ENCODE measurements at regions not wholly inside any gene's neighbourhood (a gene's known extent, or its start where the extent isn't known, plus 50 kb on each side); places are given as distances from the start of the nearest gene placed in this dataset.

DNA sequence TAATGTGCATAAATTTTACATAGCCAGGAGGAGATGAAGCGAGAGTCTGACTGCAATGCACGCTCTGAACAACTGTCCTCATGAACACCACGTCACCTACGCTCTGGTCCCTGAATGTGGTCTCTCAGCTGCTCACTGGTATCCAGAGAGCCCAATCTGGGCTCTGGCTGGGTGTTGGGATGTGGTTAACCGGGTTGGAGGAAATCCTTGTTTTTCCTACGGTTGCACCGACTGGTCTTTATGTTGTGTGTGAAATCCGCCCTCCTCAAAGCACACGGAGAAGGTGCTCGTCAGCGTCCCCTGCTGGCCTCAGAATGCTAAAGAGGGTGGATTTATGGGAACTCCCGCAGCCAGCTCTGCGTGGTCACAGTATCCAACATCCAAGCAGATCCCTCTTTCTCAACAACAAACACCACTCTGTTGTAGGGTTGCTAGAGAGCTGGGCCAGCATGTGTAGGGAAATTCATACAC lies 51.8 kb upstream of the FAM89A start:
- TF ChIP-seq, protein P1, sequence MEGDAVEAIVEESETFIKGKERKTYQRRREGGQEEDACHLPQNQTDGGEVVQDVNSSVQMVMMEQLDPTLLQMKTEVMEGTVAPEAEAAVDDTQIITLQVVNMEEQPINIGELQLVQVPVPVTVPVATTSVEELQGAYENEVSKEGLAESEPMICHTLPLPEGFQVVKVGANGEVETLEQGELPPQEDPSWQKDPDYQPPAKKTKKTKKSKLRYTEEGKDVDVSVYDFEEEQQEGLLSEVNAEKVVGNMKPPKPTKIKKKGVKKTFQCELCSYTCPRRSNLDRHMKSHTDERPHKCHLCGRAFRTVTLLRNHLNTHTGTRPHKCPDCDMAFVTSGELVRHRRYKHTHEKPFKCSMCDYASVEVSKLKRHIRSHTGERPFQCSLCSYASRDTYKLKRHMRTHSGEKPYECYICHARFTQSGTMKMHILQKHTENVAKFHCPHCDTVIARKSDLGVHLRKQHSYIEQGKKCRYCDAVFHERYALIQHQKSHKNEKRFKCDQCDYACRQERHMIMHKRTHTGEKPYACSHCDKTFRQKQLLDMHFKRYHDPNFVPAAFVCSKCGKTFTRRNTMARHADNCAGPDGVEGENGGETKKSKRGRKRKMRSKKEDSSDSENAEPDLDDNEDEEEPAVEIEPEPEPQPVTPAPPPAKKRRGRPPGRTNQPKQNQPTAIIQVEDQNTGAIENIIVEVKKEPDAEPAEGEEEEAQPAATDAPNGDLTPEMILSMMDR (IDR thresholded peaks at IDR 0.05; ENCODE audit: low read depth, low read length, missing control alignments), result peak; percentile 73
- no peak overlapping the region for H3K4me3 ChIP-seq (replicated peaks; ENCODE audit: low read depth, low read length)
- DNase-seq (ENCODE audit: extremely low read depth, low read depth), result peak; percentile 11

DNA sequence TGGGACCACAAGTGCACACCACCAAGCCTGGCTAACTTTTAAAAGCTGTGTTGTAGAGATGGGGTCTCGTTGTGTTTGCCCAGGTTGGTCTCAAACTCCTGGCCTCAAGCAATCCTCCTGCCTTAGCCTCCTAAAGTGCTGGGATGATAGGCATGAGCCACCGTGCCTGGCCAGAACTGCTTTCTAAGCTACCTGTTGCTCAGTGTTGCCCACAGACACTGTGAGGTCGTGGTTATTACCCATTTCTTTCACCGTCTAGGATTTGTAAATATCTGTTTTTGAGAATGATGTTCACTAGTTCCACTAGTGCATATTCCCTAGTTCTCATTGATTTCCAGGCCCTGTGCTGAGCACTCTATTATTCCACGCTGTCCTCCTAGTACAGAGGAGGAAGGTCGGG lies 51.4 kb upstream of the FAM89A start:
- TF ChIP-seq, protein P1 (IDR thresholded peaks at IDR 0.05; ENCODE audit: low read depth, low read length, missing control alignments), result no peak
- no peak for DNase-seq (ENCODE audit: extremely low read depth, low read depth)
- no peak overlapping the region for H3K4me3 ChIP-seq (replicated peaks; ENCODE audit: low read depth, low read length)

Data from HFF-Myc (cell line).